SU-DHL-6 (cell line): ENCODE measurements at regions not wholly inside any gene's neighbourhood (a gene's known extent, or its start where the extent isn't known, plus 50 kb on each side); places are given as distances from the start of the nearest gene placed in this dataset.

Experiments used
- CTCF ChIP-seq: fragments of 200-600 bp; sonication (generic); IDR thresholded peaks from one replicate; pipeline ENCODE4 v1.5.1; 2017; ENCODE audit warnings: antibody characterized with exemption, mild to moderate bottlenecking, low read length, moderate library complexity; ENCODE audit not compliant: insufficient read depth, poor library complexity, severe bottlenecking
- EZH2phosphoT487 ChIP-seq: fragments of 200-600 bp; sonication (generic), shearing (Covaris generic); conservative IDR thresholded peaks from 2 replicates; pipeline ENCODE4 v1.6.1; 2018; ENCODE audit warnings: mild to moderate bottlenecking, antibody characterized with exemption, low read length, moderate library complexity, mixed read lengths

- TF ChIP-seq CTCF = no peak
- no peak for TF ChIP-seq EZH2phosphoT487
Measured at GRCh38 chr2:163970058-163970813, 234.4 kb upstream of the FIGN start.
